ENCODE measurements at regions not wholly inside any gene's neighbourhood (a gene's known extent, or its start where the extent isn't known, plus 50 kb on each side); places are given as distances from the start of the nearest gene placed in this dataset.

GRCh38 chr2:18804536-18804935, 215.2 kb upstream of the NT5C1B start:
- no peak for DNase-seq

- no peak for DNase-seq
Observed at GRCh38 chr2:18803141-18803939, 214.0 kb upstream of the NT5C1B start.

GRCh38 chr2:18800240-18800971, 211.0 kb upstream of the NT5C1B start:
- DNase-seq: no peak

GRCh38 chr2:18799397-18799796, 210.0 kb upstream of the NT5C1B start:
- no peak for DNase-seq

GRCh38 chr2:18797133-18797845, 207.9 kb upstream of the NT5C1B start:
- DNase-seq: no peak

GRCh38 chr2:18795906-18796305, 206.5 kb upstream of the NT5C1B start:
- DNase-seq: no peak

GRCh38 chr2:18792684-18793083, 203.3 kb upstream of the NT5C1B start:
- no peak for DNase-seq

- no peak for DNase-seq
Observed at GRCh38 chr2:18792226-18792629, 202.9 kb upstream of the NT5C1B start.

GRCh38 chr2:18791172-18791797, 201.9 kb upstream of the NT5C1B start:
- no peak for DNase-seq

- DNase-seq: no peak
Observed at GRCh38 chr2:18790509-18791171, 201.3 kb upstream of the NT5C1B start.

GRCh38 chr2:18788592-18788991, 199.2 kb upstream of the NT5C1B start:
- no peak for DNase-seq

- no peak for DNase-seq
Observed at GRCh38 chr2:18787726-18788125, 198.4 kb upstream of the NT5C1B start.

- DNase-seq: no peak
Observed at GRCh38 chr2:18784245-18784644, 194.9 kb upstream of the NT5C1B start.

- DNase-seq: no peak
Observed at GRCh38 chr2:18781541-18782280, 192.3 kb upstream of the NT5C1B start.

- DNase-seq: no peak
Observed at GRCh38 chr2:18777250-18777812, 188.0 kb upstream of the NT5C1B start.

- no peak for DNase-seq
Observed at GRCh38 chr2:18771212-18771611, 181.8 kb upstream of the NT5C1B start.

- DNase-seq: no peak
Observed at GRCh38 chr2:18763338-18763737, 174.0 kb upstream of the NT5C1B start.

GRCh38 chr2:18762667-18763066, 173.3 kb upstream of the NT5C1B start:
- no peak for DNase-seq

- no peak for DNase-seq
Observed at GRCh38 chr2:18754286-18754685, 164.9 kb upstream of the NT5C1B start.

- DNase-seq: no peak
Observed at GRCh38 chr2:18753722-18754121, 164.4 kb upstream of the NT5C1B start.

GRCh38 chr2:18752667-18753422, 163.5 kb upstream of the NT5C1B start:
- no peak for DNase-seq

All from GOT3 (cell line).